HG03103 (cell line): ENCODE measurements at regions not wholly inside any gene's neighbourhood (a gene's known extent, or its start where the extent isn't known, plus 50 kb on each side); places are given as distances from the start of the nearest gene placed in this dataset.
"Not testable (repeated sequence)": the region's sequence is repeated elsewhere in the genome, so short reads cannot be mapped to it uniquely, and the experiment has no call there.

Experiments used
- ATAC-seq: cut with Tn5 transposase; IDR thresholded peaks from one replicate; pipeline ENCODE4 v1.9.1; 2021; ENCODE audit warnings: low read depth; ENCODE audit not compliant: unreplicated experiment

DNA sequence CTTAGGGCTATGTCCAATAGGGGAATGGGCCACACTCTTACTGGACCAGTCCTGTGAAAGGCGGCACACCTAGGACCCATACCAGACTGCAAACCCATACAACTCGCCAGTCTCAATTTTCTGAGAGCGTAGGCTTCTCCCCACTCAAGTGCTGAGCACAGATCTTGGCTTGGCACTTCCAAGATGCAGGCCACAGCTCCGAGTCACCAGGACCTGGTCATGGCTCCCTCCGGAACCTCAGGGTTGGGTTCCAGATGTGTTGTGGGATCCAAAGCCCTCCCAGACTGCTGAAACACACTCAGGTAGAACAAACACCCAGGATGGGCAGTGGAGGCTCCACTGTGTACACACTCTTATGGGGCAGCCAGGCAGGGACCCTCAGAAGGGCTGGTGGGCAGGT lies 103.3 kb downstream of the TMEM144 start:
- no peak for ATAC-seq

DNA sequence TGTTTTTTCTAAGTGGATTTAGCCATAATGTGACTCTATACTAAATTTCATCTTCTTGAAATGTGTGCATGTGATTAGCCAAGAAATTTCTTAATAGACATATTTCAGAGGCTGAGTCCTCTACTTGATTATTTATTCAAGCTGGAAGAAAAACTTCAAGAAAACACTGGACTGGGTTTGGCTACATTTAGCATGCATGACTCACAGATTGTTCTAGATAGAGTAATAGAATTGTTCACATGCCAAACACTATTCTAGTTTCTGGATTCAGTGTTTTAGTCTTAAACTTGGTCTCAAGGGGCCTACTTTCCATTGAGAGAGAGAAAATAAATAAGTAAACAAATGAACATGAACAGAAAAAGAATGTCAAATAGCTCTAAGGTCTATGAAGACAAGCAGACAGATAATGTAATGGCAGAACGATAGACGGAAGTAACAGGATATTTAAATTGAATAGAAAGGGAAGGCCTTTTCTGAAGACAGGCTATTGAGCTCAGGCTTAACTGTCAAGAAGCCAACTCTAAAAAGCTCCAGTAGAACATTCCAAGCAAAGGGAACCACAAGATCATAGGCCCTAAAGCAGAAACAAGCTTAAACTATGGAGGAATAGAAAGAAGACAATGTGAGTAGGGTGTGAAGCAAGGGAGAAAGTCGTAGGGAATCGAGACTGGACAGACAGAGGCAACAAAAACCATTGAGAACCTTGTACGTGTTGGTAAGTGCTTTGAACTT lies 104.6 kb downstream of the TMEM144 start:
- ATAC-seq = no peak

DNA sequence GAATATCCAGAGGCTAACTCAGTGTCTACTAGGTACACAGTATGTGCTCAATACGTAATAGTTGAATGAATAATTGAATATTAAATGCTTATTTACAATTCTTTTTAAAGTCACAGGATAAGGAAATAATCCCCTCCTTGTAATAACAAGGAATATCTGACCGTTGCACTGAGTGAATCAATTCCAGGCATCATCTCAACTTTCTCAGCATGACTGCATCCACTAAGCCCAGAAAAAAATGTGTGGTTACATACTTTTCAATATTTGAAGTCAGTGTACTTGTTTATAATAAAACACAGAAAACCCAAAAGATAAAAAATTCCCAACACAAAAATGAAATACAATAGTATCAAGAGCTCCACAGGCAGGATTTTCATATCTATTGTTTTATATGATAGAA lies 105.4 kb downstream of the TMEM144 start:
- ATAC-seq = no peak

DNA sequence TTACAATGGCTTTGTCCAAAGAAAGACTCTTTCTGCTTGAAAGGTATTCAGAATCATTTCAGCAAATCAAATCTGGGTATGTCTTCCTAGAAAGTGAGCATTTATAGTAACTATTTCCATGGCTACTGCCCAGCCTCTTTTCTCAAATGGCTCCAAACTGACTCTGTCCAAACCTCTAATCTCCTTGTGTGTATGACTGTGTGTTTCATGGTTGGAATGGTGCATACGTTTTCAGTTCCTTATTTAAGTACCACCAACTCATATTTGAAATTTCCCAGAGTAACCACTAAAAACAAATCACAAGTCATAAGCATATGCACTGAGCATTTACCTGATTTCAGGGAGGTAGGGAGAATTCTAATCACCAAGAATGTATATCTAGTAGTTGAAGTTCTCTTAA lies 106.0 kb downstream of the TMEM144 start:
- peak; percentile 80 for ATAC-seq

DNA sequence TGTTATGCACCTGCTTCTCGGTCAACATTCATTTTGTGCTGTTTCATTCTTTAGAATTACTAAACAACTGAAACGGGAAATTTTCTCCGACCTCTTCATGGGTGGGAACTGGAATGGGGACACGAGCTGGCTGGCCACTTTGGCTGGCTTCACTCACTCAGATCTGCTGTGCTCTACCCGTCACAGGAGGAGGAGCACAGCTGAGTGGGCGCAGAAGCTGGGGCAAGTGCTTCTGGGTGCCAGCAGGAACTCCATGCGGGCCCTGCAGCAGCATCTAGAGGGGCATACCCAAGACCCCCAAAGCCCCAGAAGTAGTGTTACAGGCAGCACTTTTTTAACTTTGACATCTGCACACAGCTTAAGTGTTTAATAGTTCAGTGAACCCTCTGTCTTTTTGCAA lies 109.6 kb downstream of the TMEM144 start:
- no peak for ATAC-seq

DNA sequence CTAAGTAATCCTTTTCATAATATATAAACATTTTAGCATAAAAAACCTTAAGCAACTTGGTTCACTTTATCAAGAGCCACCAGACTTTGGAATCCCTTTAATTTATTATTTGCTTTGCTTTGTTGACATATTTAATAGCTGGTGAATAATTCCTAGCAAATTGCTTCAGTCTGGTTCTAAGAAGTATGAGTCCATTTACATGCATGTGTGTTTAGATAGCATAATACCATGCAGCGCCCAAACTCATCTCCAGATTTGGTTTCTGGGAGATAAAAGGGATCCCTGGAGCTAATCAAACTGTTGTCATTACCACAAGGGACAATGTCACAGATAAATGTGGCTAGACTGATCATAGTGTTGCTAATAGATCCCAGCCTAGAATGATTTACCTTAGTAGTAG lies 111.8 kb downstream of the TMEM144 start:
- no peak for ATAC-seq

DNA sequence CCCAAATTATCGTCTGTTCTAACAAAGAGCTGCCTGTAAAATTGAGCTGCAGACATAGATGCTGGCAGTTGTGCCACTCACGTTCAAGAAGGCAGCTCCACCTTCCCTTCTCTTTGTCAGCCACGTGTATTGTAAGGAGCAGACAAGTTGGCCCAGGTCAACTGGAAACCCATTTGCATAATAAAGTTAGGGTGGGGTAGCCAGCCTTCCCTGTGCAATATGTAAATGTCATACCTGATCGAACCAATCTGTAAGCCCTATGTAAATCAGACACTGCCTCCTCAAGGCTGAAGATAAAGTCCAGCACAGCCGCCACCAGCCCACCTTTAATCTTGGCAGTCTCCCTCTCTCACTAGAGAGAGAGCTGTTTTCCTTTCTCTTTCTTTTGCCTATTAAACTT lies 117.2 kb downstream of the TMEM144 start:
- no peak for ATAC-seq

DNA sequence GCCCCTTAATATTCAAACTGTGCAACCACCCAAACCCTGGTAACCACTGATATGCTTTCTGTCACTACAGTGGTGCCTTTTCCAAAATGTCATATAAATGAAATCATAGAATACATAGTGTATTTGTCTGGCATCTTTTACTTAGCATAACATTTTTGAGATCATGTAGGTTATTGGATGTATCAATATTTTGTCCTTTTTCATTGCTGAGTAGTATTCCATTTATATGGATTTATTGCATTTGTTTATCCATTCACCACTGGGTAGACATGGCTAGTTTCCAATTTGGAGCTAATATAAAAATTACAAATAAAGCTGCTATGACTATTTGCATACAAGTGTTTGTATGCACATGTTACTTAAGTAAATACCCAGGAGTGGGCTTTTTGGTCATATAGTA lies 121.6 kb downstream of the TMEM144 start:
- no peak for ATAC-seq

DNA sequence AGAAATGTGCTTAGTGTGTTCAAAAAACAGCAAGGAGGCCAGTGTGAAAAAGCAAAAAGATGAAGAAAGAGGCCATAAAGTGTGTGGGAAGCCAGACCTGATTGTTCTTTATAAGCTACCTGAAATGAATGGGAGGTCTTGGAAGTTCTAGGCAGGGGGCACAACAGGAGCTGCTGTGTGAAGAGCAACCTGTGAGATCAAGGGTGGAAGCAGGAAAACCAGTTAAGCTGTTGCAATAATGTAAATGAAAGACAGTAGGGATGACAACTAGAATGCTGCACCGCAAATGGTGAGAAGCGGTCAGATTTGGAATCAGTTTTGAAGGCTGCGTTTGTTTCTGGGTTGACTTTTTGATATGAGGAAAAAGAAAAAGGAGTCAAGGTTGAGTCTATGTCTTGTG lies 123.5 kb downstream of the TMEM144 start:
- no peak for ATAC-seq

DNA sequence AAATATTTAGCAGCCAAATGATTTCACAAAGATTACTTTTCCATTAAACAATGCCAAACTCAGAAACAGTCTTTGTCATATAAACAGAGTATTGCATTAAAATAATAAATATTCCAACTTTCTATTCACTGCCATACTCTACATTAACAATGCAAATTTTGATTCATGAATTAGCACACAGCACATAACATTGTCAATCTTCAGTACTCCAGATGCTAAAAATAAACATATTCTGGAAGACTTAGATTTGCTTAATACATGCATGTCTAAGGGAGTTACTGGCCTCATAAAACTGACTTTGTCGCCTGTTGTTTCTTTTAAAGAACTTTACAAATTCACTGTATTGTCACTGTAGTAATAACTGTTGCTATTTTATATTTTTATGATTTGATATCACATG lies 131.6 kb downstream of the TMEM144 start:
- ATAC-seq = no peak

DNA sequence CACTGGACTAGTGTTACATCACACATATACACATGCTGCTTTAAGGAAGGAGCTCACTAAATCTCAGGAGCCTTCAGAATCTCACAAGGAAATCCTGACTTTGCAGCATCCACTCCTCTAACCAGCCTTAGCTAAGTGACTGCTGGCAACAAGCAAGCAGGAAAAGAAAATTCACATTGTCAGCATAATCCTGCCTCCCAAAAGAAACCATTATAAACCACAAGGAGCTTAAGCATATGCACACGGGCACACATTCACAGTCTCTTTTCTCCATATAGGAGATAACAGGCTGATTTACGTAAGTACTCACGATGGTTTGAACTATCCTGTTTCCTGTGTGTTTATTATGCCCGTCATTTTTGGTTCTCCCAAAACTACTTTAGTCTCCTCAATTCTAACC lies 136.3 kb downstream of the TMEM144 start:
- no peak for ATAC-seq

DNA sequence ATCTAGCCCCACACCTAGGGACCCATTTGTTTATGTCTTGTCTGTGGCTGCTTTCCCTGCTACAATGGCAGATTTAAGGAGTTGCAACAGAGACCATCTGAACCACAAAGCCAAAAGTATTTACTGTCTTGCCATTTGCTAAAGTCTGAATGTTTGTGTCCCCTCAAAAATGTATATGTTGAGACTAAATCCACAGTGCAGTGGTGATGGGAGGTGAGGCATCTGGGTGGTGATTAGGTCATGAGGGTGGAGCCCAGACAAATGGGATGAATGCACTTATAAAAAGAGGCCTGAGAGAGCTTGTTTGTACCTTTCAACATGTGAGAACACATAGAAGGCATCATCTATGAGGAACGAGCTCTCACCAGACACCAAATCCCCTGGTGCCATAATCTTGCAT lies 137.3 kb downstream of the TMEM144 start:
- ATAC-seq = no peak

DNA sequence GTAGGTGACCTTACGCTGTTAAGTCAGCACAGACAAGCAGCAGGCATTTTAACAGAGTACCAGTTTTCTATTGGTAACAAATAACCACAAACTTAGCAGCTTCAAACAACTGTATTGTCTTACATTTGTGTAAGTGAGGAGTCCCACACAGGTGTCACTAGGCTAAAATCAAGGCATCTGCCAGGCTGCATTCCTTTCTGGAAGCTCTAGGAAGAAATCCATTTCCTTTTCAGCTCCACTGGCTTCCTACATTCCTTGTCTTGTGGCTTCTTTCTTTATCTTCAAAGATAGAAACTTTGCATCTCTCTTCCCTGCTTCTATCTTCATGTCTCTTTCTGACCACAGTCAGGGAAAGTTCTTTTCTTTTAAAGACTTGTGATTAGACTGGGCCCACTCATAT lies 139.9 kb downstream of the TMEM144 start:
- ATAC-seq = no peak

DNA sequence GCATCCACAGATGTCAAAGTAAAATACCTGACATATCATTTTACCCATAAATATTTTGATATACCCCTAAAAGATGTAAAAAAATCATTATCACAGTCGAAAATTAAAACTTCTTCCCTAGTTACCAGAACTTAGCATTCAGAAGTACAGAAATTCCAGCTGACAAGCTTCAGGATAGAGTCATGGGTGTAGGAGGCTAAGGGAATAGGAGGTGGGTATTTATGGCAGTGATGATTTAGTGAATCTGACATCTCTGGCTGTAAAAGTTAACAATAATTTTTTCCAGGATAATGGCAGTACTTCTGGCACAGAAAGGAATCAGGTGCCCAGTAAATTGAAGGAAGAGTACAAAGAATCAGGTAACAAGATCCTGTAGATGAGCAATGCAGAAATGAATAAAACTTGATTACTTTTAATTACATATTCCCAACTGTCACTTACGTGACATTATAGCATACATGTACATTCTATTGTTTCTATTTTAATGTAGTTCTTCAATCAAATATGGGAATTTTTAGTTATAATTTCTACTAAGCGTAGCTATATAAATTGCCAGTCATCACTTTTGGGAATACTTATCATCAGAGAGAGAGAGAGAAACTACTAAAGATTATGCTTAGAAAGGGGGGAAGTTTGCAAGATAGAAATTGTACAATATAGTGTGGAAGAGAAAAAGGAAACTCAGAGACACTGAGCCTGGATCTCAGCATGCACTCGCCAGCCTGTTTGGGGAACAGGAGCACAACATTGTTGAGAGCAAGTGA lies 143.4 kb downstream of the TMEM144 start:
- ATAC-seq = no peak

DNA sequence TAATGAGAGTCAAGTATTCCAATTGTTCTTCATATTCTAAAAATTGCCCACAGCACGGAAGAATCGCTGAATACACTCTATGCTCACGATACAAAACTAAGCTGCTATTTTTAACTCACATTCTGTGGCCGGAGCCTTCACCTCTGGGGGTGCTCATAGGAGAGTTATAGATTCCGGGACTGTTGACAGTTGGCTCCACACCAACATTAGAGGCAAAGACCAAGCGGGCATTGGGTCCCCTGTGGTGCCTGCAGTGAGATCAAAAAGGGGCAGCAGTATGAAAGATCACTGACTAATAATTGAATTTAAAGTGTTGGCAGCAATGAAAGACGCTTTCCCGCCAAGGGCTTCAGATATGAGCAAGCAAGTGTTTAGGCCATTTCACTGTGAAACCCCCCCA lies 146.0 kb downstream of the TMEM144 start:
- ATAC-seq = no peak

DNA sequence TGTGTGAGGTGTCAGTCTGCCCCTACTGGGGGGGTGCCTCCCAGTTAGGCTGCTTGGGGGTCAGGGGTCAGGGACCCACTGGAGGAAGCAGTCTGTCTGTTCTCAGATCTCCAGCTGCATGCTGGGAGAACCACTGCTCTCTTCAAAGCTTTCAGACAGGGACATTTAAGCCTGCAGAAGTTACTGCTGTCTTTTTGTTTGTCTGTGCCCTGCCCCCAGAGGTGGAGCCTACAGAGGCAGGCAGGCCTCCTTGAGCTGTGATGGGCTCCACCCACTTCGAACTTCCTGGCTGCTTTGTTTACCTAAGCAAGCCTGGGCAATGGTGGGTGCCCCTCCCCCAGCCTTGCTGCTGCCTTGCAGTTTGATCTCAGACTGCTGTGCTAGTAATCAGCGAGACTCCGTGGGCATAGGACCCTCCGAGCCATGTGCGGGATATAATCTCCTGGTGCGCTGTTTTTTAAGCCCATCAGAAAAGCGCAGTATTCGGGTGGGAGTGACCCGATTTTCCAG lies 153.7 kb upstream of the RXFP1 start:
- not testable (repeated sequence) for ATAC-seq

DNA sequence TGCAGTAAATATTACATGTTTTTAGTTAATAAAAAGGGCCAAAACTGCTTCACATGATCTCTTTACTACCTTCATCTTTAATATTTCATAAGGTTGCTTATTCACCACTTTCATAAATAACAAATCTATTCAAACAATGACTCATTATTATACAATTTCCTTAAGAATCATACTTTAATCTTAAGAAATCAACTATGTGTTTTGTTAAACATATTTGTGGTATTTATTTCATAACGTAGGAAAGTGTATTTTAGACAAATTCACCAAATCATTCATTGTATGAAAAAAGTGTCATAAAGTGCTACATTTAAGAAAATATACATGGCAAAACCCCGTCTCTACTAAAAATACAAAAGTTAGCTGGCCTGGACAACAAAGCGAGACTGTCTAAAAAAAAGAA lies 150.5 kb upstream of the RXFP1 start:
- ATAC-seq = no peak

DNA sequence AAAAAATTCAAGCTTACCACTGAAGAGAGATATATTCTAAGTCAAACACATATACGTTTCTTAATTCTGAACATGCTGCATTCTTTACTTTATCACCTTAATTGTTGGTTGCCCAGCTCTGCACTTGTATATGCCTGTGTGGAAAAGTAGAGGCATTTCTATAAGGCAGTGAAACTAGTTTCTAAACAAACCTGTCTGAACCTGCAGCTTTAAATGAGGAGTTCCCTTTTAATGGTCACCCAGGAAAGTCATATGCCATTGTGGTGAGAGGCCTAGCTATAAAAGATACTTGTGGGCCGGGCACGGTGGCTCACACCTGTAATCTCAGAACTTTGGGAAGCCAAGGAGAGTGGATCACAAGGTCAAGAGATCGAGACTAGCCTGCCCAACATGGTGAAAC lies 147.4 kb upstream of the RXFP1 start:
- ATAC-seq = no peak

DNA sequence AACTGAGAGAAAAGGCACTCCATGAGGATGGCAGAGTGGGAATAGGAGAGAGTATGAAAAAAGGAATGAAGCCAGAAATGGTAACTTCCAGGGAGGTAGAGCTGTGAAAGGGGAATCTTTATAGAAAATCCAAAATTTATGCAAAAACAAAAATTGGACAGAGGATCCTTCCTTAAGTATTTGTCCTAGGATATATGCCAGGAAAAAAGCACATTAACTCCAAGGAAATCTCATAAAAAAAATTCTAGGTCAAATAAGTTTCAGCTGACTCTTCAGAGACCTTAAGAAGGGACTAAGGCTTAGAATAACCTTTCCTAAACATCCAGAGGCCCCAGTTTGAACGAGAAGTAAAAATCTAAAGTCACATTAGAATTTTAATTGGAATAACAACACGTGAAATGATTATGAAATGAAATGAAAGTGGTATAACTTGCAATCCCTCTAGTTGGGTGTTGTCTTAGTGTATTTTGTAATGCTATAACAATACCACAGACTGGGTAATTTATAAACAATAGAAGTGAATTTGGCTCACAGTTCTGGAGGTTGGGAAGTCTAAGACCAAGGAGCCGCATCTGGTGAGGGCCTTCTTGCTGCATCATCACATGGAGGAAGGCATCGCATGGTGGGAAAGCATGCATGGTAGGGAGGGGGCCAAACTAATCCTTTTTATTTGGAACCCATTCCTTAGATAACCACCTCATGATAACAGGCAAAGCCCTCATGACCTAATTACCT lies 145.4 kb upstream of the RXFP1 start:
- no peak for ATAC-seq

DNA sequence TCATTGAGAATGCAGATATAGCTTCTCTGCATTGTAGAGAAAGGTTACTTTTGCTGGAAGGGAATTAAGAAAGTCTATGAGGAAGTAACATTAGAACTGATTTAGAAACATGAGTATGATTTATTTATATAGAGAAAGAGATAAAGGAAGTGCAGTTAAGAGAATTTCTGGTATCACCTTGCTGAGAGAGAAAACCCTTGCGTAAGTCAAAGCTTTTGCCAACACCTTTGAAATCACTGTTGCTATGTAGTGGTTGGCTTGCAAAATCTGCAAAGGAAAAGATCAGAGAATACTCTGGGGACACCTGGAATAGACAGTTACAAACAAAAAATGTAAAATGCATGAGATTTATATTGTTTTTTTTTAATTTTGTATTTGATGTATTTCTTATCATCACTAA lies 137.3 kb upstream of the RXFP1 start:
- no peak for ATAC-seq

DNA sequence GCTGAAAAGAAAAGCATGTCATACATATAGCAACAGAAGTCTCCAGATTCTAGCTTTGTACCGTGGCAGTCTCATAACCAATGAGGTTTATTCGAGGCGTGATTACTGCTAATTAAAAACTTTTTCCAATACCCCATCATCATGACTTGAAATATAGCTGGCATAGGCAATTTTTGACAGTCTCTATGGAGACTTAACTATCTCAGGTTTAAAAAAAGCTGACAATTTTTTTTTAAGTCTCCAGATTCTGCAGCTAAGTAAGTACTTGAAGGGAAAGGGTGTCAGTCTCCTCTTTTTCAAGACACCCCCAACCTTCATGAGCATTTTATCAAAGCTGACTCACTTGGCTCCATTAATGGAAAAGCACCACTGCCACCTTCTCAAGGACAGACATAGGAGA lies 126.3 kb upstream of the RXFP1 start:
- ATAC-seq = no peak
